HuH-7 (cell line): ENCODE measurements at regions not wholly inside any gene's neighbourhood (a gene's known extent, or its start where the extent isn't known, plus 50 kb on each side); places are given as distances from the start of the nearest gene placed in this dataset.

Experiments
- DNase-seq: peaks from one replicate; pipeline ENCODE4 v3.0.0; 2011; ENCODE audit warnings: low spot score

GRCh38 chr6:163694072-163694471, 279.6 kb downstream of the QKI start:
- DNase-seq = no peak

- DNase-seq = no peak
These were observed 276.5 kb downstream of the QKI start for GRCh38 chr6:163691049-163691448.

- no peak for DNase-seq
These were observed 274.3 kb downstream of the QKI start for GRCh38 chr6:163688739-163689362.

- no peak for DNase-seq
These were observed 272.6 kb downstream of the QKI start for GRCh38 chr6:163687075-163687474.

GRCh38 chr6:163686301-163686700, 271.8 kb downstream of the QKI start:
- DNase-seq = no peak

GRCh38 chr6:163683105-163683622, 268.6 kb downstream of the QKI start:
- no peak for DNase-seq

GRCh38 chr6:163679753-163680152, 265.2 kb downstream of the QKI start:
- DNase-seq = no peak

- DNase-seq = no peak
These were observed 264.6 kb downstream of the QKI start for GRCh38 chr6:163679012-163679660.

GRCh38 chr6:163675611-163676010, 261.1 kb downstream of the QKI start:
- DNase-seq = no peak

- DNase-seq = no peak
These were observed 258.2 kb downstream of the QKI start for GRCh38 chr6:163672710-163673109.

GRCh38 chr6:163671791-163672190, 257.3 kb downstream of the QKI start:
- DNase-seq = no peak

- DNase-seq = no peak
These were observed 256.8 kb downstream of the QKI start for GRCh38 chr6:163671355-163671754.

GRCh38 chr6:163670336-163670735, 255.8 kb downstream of the QKI start:
- no peak for DNase-seq

- no peak for DNase-seq
These were observed 253.5 kb downstream of the QKI start for GRCh38 chr6:163668061-163668426.

GRCh38 chr6:163667372-163668060, 253.0 kb downstream of the QKI start:
- no peak for DNase-seq

- DNase-seq = no peak
These were observed 250.9 kb downstream of the QKI start for GRCh38 chr6:163665464-163665863.

GRCh38 chr6:163663575-163663974, 249.1 kb downstream of the QKI start:
- no peak for DNase-seq

- no peak for DNase-seq
These were observed 248.2 kb downstream of the QKI start for GRCh38 chr6:163662604-163663225.

GRCh38 chr6:163661272-163661671, 246.8 kb downstream of the QKI start:
- DNase-seq = no peak

- no peak for DNase-seq
These were observed 245.3 kb downstream of the QKI start for GRCh38 chr6:163659803-163660202.

GRCh38 chr6:163655217-163656121, 241.0 kb downstream of the QKI start:
- no peak for DNase-seq
